IMR-90 (cell line): ENCODE measurements at regions not wholly inside any gene's neighbourhood (a gene's known extent, or its start where the extent isn't known, plus 50 kb on each side); places are given as distances from the start of the nearest gene placed in this dataset.

Source experiments
- ATAC-seq: fragments of 200-7000 bp; cut with Tn5 transposase; 2 replicates; pipeline ENCODE4 v1.9.1; 2020; ENCODE audit warnings: low read depth, mild to moderate bottlenecking, moderate library complexity
- BruUV-seq: library from RNA; stranded (reverse); fragments of 400-500 nt; replicated peaks from 2 replicates; lab custom pipeline; 2021; lab: Mats Ljungman, UMichigan
- CTCF ChIA-PET: fragments of 300-600 bp; formaldehyde crosslinking; extraction: SDS; loops from one replicate; lab custom pipeline; 2021; ENCODE audit warnings: antibody characterized with exemption; lab: Yijun Ruan, JAX
- POLR2A ChIA-PET: fragments of 300-600 bp; sonication (Branson Sonifier 250); formaldehyde crosslinking; loops from one replicate; lab custom pipeline; 2022; ENCODE audit warnings: antibody characterized with exemption; ENCODE audit not compliant: unreplicated experiment; lab: Charles Lee
- DNase-seq: peaks from one replicate; pipeline ENCODE4 v3.0.0; 2013
- H2AFZ ChIP-seq: replicated peaks from 2 replicates; pipeline ENCODE3; 2013; ENCODE audit warnings: low read length, mild to moderate bottlenecking; ENCODE audit not compliant: poor library complexity
- H2AK5ac ChIP-seq: 2 replicates; pipeline ENCODE4 v1.6.1; 2013; ENCODE audit warnings: low read depth, low read length, inconsistent platforms
- H2AK9ac ChIP-seq: replicated peaks from 2 replicates; pipeline ENCODE3; 2013; ENCODE audit warnings: mild to moderate bottlenecking, low read depth, low read length, moderate library complexity; ENCODE audit not compliant: poor library complexity
- H2BK120ac ChIP-seq: 2 replicates; pipeline ENCODE4 v1.6.1; 2013; ENCODE audit warnings: low read depth, low read length, inconsistent platforms
- H2BK15ac ChIP-seq: 3 replicates; pipeline ENCODE4 v1.6.1; 2013; ENCODE audit warnings: low read depth, low read length, inconsistent platforms
- H2BK20ac ChIP-seq: 2 replicates; pipeline ENCODE4 v1.6.1; 2013; ENCODE audit warnings: low read depth, mild to moderate bottlenecking, inconsistent platforms, low read length, moderate library complexity
- H2BK5ac ChIP-seq: 2 replicates; pipeline ENCODE4 v1.6.1; 2013; ENCODE audit warnings: mild to moderate bottlenecking, low read depth, low read length, inconsistent platforms; ENCODE audit not compliant: poor library complexity, severe bottlenecking
- H3K14ac ChIP-seq: replicated peaks from 2 replicates; pipeline ENCODE4 v1.6.1; 2013; ENCODE audit warnings: low read depth, low read length, inconsistent platforms
- H3K18ac ChIP-seq: 2 replicates; pipeline ENCODE4 v1.6.1; 2013; ENCODE audit warnings: low read depth, low read length, control low read depth
- H3K23ac ChIP-seq: 2 replicates; pipeline ENCODE4 v1.6.1; 2013; ENCODE audit warnings: low read depth, low read length, inconsistent platforms
- H3K27ac ChIP-seq: 2 replicates; pipeline ENCODE4 v1.5.1; 2013; ENCODE audit warnings: mild to moderate bottlenecking, control low read depth, low read length; ENCODE audit not compliant: insufficient read depth
- H3K27me3 ChIP-seq: 2 replicates; pipeline ENCODE4 v1.6.1; 2013; ENCODE audit warnings: low read length; ENCODE audit not compliant: control insufficient read depth, insufficient read depth
- H3K36me3 ChIP-seq: 2 replicates; pipeline ENCODE4 v1.6.1; 2013; ENCODE audit warnings: low read length, mixed read lengths; ENCODE audit not compliant: control insufficient read depth, insufficient read depth
- H3K4ac ChIP-seq: 2 replicates; pipeline ENCODE4 v1.6.1; 2013; ENCODE audit warnings: low read depth, low read length, inconsistent platforms
- H3K4me1 ChIP-seq: 2 replicates; pipeline ENCODE4 v1.6.1; 2013; ENCODE audit warnings: low read length, mixed read lengths; ENCODE audit not compliant: control insufficient read depth, insufficient read depth
- H3K4me2 ChIP-seq: 2 replicates; pipeline ENCODE4 v1.6.1; 2013; ENCODE audit warnings: low read depth, mild to moderate bottlenecking, control low read depth, low read length, moderate library complexity
- H3K4me3 ChIP-seq: 2 replicates; pipeline ENCODE4 v1.5.1; 2013; ENCODE audit warnings: low read depth, mild to moderate bottlenecking, control low read depth, low read length, moderate library complexity; ENCODE audit not compliant: insufficient read depth
- H3K56ac ChIP-seq: 2 replicates; pipeline ENCODE4 v1.6.1; 2013; ENCODE audit warnings: low read length, inconsistent platforms; ENCODE audit not compliant: insufficient read depth; ENCODE audit errors: extremely low read depth
- H3K79me1 ChIP-seq, 2 experiments: 2 replicates each; pipeline ENCODE4 v1.6.1; 2013; ENCODE audit warnings: low read length in 2 of 2, inconsistent platforms in 1 of 2, low read depth in 1 of 2
- H3K9ac ChIP-seq: 2 replicates; pipeline ENCODE4 v1.6.1; 2013; ENCODE audit warnings: low read depth, low read length, control low read depth
- H3K9me1 ChIP-seq: 2 replicates; pipeline ENCODE4 v1.6.1; 2013; ENCODE audit warnings: low read length, inconsistent platforms; ENCODE audit not compliant: insufficient read depth
- H3K9me3 ChIP-seq: 2 replicates; pipeline ENCODE4 v1.6.1; 2013; ENCODE audit warnings: low read length; ENCODE audit not compliant: control insufficient read depth, insufficient read depth
- H4K20me1 ChIP-seq: 2 replicates; pipeline ENCODE4 v1.6.1; 2013; ENCODE audit warnings: low read length, inconsistent platforms; ENCODE audit not compliant: insufficient read depth
- H4K5ac ChIP-seq: 2 replicates; pipeline ENCODE4 v1.6.1; 2013; ENCODE audit warnings: mild to moderate bottlenecking, low read depth, low read length, control low read depth
- H4K8ac ChIP-seq, 2 experiments: 2 replicates each; pipeline ENCODE4 v1.6.1; 2013; ENCODE audit warnings: low read depth in 2 of 2, low read length in 2 of 2, control low read depth in 1 of 2, inconsistent platforms in 1 of 2
- H4K91ac ChIP-seq: 2 replicates; pipeline ENCODE4 v1.6.1; 2013; ENCODE audit warnings: low read depth, low read length, inconsistent platforms; ENCODE audit not compliant: insufficient read depth
- BHLHE40 ChIP-seq: fragments of 150-350 bp; IDR thresholded peaks from 2 replicates; pipeline ENCODE4 v1.6.1; 2016; ENCODE audit warnings: mild to moderate bottlenecking, low read depth, low read length
- CEBPB ChIP-seq: IDR thresholded peaks from 2 replicates; pipeline ENCODE4 v1.6.1; 2012; ENCODE audit warnings: low read depth, low read length, improper control_type of control experiment
- CHD1 ChIP-seq: IDR thresholded peaks from 2 replicates; pipeline ENCODE4 v1.6.1; 2012; ENCODE audit warnings: low read depth, low read length, improper control_type of control experiment
- ELK1 ChIP-seq: fragments of 150-350 bp; IDR thresholded peaks from 2 replicates; pipeline ENCODE4 v1.6.1; 2016; ENCODE audit warnings: low read depth, mild to moderate bottlenecking, low read length, moderate library complexity, borderline replicate concordance
- FOS ChIP-seq: fragments of 150-350 bp; IDR thresholded peaks from 2 replicates; pipeline ENCODE4 v1.6.1; 2016; ENCODE audit warnings: low read depth, low read length
- MAFK ChIP-seq: IDR thresholded peaks from 2 replicates; pipeline ENCODE4 v1.6.1; 2012; ENCODE audit warnings: low read depth, low read length, improper control_type of control experiment
- MAZ ChIP-seq: IDR thresholded peaks from 2 replicates; pipeline ENCODE4 v1.6.1; 2012; ENCODE audit warnings: low read depth, mild to moderate bottlenecking, low read length, improper control_type of control experiment, moderate library complexity, borderline replicate concordance
- MXI1 ChIP-seq: IDR thresholded peaks from 2 replicates; pipeline ENCODE4 v1.6.1; 2012; ENCODE audit warnings: low read depth, mild to moderate bottlenecking, low read length, moderate library complexity, borderline replicate concordance
- NFE2L2 ChIP-seq: fragments of 150-350 bp; IDR thresholded peaks from 2 replicates; pipeline ENCODE4 v1.6.1; 2016; ENCODE audit warnings: low read depth, mild to moderate bottlenecking, low read length
- POLR2A ChIP-seq: IDR thresholded peaks from 2 replicates; pipeline ENCODE4 v1.6.1; 2012; ENCODE audit warnings: mild to moderate bottlenecking, low read depth, low read length
- RAD21 ChIP-seq: IDR thresholded peaks from 2 replicates; pipeline ENCODE4 v1.6.1; 2012; ENCODE audit warnings: low read length, improper control_type of control experiment
- RCOR1 ChIP-seq: IDR thresholded peaks from 2 replicates; pipeline ENCODE4 v1.6.1; 2012; ENCODE audit warnings: mild to moderate bottlenecking, low read length, improper control_type of control experiment; ENCODE audit not compliant: insufficient replicate concordance
- RFX5 ChIP-seq: IDR thresholded peaks from 2 replicates; pipeline ENCODE4 v1.8.0; 2012; ENCODE audit warnings: low read depth, mild to moderate bottlenecking, low read length, moderate library complexity
- SMC3 ChIP-seq: fragments of 150-350 bp; IDR thresholded peaks from 2 replicates; pipeline ENCODE4 v1.6.1; 2016; ENCODE audit warnings: low read depth, mild to moderate bottlenecking, antibody characterized with exemption, low read length, moderate library complexity
- USF2 ChIP-seq: fragments of 150-350 bp; IDR thresholded peaks from 2 replicates; pipeline ENCODE4 v1.6.1; 2017; ENCODE audit warnings: mild to moderate bottlenecking, antibody characterized with exemption, low read length, low read depth
- WGBS, 2 experiments: methylation state at CpG; one replicate each; pipeline versions ENCODE4 v1.1.5 to v1.1.7; 2013; ENCODE audit warnings: missing lambda C conversion rate in 2 of 2; ENCODE audit not compliant: insufficient read length in 1 of 2; ENCODE audit errors: extremely low coverage in 2 of 2; 5-methylcytosine and 5-hydroxymethylcytosine counted together
- dilution Hi-C: fragments of 300-500 bp; cut with HindIII; formaldehyde crosslinking; loops from one replicate; pipeline ENCODE4 v1.14.3; 2018; ENCODE audit warnings: low sequenced_read_pairs; ENCODE audit not compliant: unreplicated experiment
- in situ Hi-C: fragments of 300-500 bp; cut with MboI; formaldehyde crosslinking; loops from 3 replicates; pipeline ENCODE4 v1.14.3; 2019; ENCODE audit warnings: low sequenced_read_pairs, inconsistent platforms, mixed read lengths
- intact Hi-C: fragments of 100-400 bp; cut with micrococcal nuclease; formaldehyde crosslinking; loops from 2 replicates; pipeline ENCODE4 v1.10.0; 2022

GRCh38 chrX:6738518-6739470 is 203.9 kb upstream of the VCX3A start:
- DNase-seq (no peak), ATAC-seq (no peak)
- H3K27me3 ChIP-seq = no peaks in the 10 kb centered on the region
- H3K4me3 ChIP-seq = no peak overlapping the region
- BruUV-seq = no TSS peak
- H2AK9ac ChIP-seq = no peak overlapping the region
- ChIA-PET CTCF (no interaction called here), POLR2A (no interaction called here)
- peaks cover 6% of the 10 kb centered on the region; the same call in 1 of the 2 replicates for H3K9me3 ChIP-seq
- no peak overlapping the region for H3K4ac ChIP-seq
- in situ Hi-C loops = no loop called here
- H4K5ac ChIP-seq = no peak overlapping the region
- H3K4me1 ChIP-seq = no peaks in the 10 kb centered on the region
- no peaks in the 10 kb centered on the region for H3K36me3 ChIP-seq
- H3K14ac ChIP-seq = no peak overlapping the region
- H3K4me2 ChIP-seq = no peak overlapping the region
- no peak overlapping the region for H3K27ac ChIP-seq
- no peak overlapping the region for H2AK5ac ChIP-seq
- no peak overlapping the region for H2BK120ac ChIP-seq
- H2AFZ ChIP-seq = no peak overlapping the region
- H4K91ac ChIP-seq = no peak overlapping the region
- intact Hi-C loops = no loop called here
- H3K18ac ChIP-seq = no peak overlapping the region
- no peaks in the 10 kb centered on the region for H3K79me1 ChIP-seq
- no CpG with 5 or more reads among the region's 11 CpGs for WGBS, 2 experiments
- H3K9me1 ChIP-seq = no peaks in the 10 kb centered on the region
- H3K23ac ChIP-seq = no peak overlapping the region
- no peak overlapping the region for H4K8ac ChIP-seq
- no peak overlapping the region for H2BK15ac ChIP-seq
- H3K9ac ChIP-seq = no peak overlapping the region
- dilution Hi-C loops = no loop called here
- no peak overlapping the region for H2BK20ac ChIP-seq
- no peaks in the 10 kb centered on the region for H4K20me1 ChIP-seq
- no peak overlapping the region for H3K56ac ChIP-seq
- H2BK5ac ChIP-seq = no peak overlapping the region
- TF ChIP-seq CEBPB (no peak), SMC3 (no peak), FOS (no peak), MAFK (no peak), RCOR1 (no peak), BHLHE40 (no peak), CHD1 (no peak), MAZ (no peak), MXI1 (no peak), NFE2L2 (no peak), POLR2A (no peak), USF2 (no peak), ELK1 (no peak), RAD21 (no peak), RFX5 (no peak)
